ENCODE measurements at regions not wholly inside any gene's neighbourhood (a gene's known extent, or its start where the extent isn't known, plus 50 kb on each side); places are given as distances from the start of the nearest gene placed in this dataset.
A peak's percentile ranks its signal among the peaks of the same experiment; 100 is the strongest.
"Not testable (repeated sequence)": the region's sequence is repeated elsewhere in the genome, so short reads cannot be mapped to it uniquely, and the experiment has no call there.

DNA sequence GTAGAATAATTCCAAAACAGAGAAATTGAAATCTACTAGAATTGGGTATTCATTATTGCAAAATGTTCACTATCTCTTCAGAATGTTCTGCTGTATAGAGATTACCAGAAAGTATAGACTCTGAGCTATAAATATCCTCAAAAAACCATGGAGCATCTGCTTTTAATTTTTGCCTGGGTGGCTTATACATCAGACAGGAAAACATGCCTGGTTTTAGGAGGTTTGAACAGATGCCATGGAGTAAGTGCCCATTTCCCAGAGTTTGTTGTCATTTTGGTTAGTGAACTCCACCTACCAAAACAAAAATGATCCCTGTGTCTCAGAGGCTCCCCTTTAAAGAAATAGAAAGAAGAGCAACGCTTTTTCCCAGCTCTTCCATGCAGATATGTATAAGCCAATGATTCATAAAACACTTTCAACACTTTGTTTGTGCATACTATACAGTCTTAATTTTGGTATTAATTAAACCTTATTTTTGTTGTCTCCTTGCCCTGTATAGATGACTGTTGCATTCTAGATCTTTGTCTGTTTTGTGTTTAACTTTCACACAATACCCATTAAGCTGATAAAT is 68.7 kb downstream of the MEPE start:
- no peak for DNase-seq (ENCODE audit: low read depth)

GRCh38 chr4:87904639-87905160 is 70.8 kb upstream of the SPP1 start:
- DNase-seq (ENCODE audit: low read depth) = no peak

GRCh38 chr4:87908336-87908735 is 67.2 kb upstream of the SPP1 start:
- no peak for DNase-seq (ENCODE audit: low read depth)

DNA sequence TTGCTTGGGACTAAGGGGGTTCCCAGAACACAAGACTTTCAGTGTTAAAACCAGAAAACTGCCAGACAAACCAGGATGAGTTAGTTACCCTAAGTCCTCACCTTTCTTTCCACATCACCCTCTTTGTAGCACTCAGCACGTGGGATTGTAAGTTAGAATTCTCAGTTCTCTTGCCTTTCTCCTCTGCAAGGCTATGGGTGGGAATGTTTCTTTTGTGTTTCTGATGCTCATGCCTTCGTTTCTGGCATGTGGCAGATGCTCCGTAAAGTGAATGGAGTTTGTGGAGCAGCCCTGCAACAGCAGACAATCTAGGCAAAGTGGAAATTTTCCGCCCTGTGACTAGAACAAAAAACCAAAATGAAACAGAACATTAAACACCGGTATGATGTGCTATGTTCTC is 64.7 kb upstream of the SPP1 start:
- no peak for DNase-seq (ENCODE audit: low read depth)

DNA sequence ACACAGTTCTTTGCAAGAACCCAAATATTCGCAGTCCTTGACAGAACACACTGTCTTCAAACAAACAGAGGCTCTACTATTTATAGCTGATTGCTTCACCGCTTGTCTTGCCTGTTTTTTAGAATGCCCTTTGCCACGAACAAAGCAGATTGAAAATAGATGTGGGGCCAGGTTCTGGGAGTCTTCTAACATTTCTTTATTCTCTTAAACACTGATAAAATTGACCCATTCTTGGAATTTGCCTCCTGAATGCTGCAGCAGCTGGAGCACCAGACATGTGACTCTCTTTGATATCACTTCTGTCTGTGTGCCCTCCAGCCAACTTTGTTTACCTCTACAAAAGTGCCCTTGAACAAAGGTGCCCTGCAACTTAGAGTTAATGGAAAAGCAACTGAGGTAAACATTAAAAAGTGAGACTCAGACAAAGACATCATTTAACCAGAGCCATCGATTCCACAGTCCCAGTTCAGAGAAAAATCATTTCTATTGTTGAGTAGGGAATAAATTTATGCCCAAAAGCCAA is 64.2 kb upstream of the SPP1 start:
- no peak for DNase-seq (ENCODE audit: low read depth)

DNA sequence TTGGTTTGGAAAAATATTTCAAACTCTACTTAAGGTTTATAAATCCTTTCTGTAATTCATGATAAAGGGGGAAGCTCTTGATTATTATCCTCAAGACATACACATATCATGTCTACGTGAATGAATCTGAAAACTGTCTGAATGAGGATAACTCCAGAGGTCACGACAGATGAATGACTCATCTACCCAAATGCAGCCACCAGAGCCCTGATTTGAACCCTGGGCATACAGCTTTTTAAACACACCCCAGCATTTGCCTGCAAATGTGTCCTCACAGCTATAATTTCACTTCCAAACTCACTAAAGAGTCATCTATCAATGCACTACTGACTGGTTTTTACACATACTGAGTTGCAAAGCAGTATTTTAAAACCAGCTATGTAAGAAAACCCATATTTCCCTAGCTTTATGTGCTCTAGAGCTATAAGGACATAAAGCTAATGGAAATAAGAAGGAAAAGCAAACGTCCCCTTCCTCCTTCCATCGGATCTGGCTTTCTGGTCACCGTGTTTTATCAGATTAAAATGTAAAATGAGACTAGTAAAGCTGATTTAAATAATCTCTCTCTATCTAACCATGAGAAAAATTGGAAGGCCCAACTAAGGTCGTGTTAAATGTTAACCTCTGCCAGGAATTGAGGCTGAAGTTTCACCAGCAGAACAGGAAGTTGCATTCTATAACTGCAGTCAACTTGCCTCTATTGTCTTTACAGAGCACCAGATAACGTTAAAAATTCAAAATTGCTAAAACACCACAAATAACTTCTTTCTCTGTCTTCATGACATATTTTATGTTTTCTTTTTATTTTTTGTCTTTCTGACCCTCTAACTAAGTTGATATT is 63.1 kb upstream of the SPP1 start:
- no peak for DNase-seq (ENCODE audit: low read depth)

DNA sequence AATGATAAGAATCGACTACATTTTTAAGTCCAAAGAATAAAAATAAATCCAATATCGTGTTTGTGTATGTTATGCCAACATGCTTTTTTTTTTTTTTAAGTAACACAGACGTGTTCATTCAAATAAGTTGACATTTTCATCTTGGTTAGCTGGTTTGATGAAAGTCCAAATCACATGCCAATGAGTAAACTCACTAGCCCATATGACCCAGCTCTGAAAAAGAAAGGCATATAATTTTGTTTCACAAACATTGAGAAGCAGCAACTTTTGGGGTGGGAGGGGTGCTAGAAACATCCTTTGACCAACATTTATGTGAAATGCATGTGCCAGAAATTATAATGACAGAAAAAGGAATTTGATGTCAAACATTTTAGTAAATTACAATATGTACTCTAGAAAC is 61.6 kb upstream of the SPP1 start:
- no peak for DNase-seq (ENCODE audit: low read depth)

GRCh38 chr4:87915621-87916020 is 59.9 kb upstream of the SPP1 start:
- DNase-seq (ENCODE audit: low read depth) = no peak

- peak; percentile 13 for DNase-seq (ENCODE audit: low read depth)
These were observed 58.9 kb upstream of the SPP1 start for GRCh38 chr4:87916626-87917025.

GRCh38 chr4:87917911-87918310 is 57.6 kb upstream of the SPP1 start:
- DNase-seq (ENCODE audit: low read depth) = not testable (repeated sequence)

DNA sequence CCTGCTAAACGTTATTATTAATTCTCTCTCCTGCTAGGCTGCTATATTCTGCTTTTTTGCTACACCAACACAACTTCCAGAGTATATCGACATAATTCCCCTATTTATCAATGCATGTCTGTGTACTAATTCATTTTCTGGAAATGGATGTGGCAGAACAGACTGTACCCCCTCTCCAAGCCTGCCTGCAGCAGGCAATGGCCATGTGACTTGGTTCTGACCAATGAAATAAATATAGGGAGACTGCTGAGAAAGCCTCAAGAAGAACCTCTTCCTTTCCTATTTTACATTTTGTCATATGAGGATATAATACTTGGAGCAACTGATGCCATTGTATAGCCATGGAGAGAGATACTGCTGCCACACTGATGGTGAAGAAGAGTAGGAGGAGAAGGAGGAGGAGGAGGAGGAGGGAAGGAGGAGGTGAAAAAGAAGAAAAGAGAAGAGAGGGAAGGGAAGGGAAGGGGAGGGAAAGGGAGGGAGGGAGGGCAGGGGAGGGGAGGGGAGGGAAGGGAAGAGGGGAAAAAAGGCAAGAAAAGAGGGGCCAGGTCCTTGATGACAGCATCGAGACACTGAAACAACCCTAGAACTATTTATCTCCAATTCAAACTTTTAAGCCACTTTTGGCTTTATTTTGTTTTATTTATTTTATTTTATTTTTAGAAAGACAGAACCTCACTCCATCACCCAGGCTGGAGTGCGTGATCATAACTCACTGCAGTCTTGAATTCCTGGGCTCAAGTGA is 57.0 kb upstream of the SPP1 start:
- DNase-seq (ENCODE audit: low read depth) = no peak

- not testable (repeated sequence) for DNase-seq (ENCODE audit: low read depth)
These were observed 56.2 kb upstream of the SPP1 start for GRCh38 chr4:87919304-87919703.

- DNase-seq (ENCODE audit: low read depth) = no peak
These were observed 55.6 kb upstream of the SPP1 start for GRCh38 chr4:87919941-87920340.

DNA sequence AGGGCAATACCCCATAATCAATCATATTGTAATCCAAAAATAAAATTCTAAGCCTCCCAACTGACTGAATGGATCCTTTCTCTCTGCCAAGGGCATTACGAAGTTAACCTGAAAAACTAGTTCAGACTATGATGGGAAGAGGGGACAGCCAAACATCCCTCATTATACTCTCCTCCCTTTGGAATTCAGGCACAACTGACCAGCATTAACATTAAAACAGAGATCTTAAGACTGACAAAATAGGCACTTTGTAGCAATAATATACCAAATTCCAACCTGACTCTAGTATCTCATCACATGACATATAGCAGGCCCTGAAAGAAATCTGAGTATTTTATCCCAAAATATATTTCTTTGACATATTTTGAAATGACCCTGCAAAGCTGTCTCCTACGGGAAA is 55.0 kb upstream of the SPP1 start:
- DNase-seq (ENCODE audit: low read depth) = no peak

DNA sequence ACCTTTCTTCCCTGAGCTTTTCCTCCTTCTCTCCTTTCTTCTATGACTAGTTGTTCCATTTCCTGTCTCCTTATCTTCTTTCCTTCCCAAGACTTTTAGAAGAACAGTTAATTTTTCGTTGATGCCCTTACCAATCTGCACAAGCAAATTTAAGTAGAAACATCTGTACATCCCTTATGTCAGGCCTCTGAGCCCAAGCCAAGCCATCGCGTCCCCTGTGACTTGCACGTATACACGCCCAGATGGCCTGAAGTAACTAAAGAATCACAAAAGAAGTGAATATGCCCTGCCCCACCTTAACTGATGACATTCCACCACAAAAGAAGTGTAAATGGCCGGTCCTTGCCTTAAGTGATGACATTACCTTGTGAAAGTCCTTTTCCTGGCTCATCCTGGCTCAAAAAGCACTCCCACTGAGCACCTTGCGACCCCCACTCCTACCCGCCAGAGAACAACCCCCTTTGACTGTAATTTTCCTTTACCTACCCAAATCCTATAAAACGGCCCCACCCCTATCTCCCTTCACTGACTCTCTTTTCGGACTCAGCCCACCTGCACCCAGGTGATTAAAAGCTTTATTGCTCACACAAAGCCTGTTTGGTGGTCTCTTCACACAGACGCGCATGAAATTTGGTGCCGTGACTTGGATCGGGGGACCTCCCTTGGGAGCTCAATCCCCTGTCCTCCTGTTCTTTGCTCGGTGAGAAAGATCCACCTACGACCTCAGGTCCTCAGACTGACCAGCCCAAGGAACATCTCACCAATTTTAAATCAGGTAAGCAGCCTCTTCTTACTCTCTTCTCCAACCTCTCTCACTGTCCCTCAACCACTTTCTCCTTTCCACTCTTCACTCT is 53.7 kb upstream of the SPP1 start:
- DNase-seq (ENCODE audit: low read depth) = not testable (repeated sequence)

DNA sequence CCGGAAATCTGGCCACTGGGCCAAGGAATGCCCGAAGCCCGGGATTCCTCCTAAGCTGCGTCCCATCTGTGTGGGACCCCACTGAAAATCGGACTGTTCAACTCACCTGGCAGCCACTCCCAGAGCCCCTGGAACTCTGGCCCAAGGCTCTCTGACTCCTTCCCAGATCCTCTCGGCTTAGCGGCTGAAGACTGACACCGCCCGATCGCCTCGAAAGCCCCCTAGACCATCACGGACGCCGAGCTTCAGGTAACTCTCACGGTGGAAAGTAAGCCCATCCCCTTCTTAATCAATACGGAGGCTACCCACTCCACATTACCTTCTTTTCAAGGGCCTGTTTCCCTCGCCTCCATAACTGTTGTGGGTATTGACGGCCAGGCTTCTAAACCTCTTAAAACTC is 51.4 kb upstream of the SPP1 start:
- DNase-seq (ENCODE audit: low read depth) = not testable (repeated sequence)

Measured in amniotic epithelial cell (primary cell).